ENCODE measurements at regions not wholly inside any gene's neighbourhood (a gene's known extent, or its start where the extent isn't known, plus 50 kb on each side); places are given as distances from the start of the nearest gene placed in this dataset.

DNA sequence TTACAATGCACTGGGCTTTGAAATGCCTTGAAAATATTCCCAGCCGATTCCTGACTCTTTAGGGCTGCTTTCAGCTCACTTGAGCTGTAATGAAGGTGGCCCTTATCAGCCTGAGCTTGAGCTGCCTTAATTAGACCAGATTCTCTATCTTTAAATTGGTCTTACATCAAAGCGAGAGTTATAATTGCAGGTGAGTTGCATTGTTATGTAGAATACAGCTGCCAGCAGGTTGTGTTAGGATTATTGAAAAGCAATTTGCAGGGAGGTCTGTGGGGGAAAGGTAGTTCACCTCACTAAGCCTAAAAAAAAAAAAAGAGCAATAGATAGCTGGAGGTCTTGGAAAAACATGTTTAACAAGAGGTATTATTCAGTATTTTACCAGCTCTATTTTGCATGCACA lies 142.2 kb upstream of the HABP2 start:
- Mint-ChIP-seq H3K27me3 (peaks cover 41 to 65% of the 10 kb centered on the region in 2 donors), H3K4me3 (no peak overlapping the region), H3K4me1 (ENCODE audit: low read depth in 2 of 2) (no peaks in the 10 kb centered on the region), H3K36me3 (ENCODE audit: insufficient read depth) (no peaks in the 10 kb centered on the region), H3K9me3 (no peaks in the 10 kb centered on the region), H3K27ac (no peak overlapping the region)
- DNase-seq (no peak), ATAC-seq (replicated peaks) (no peak)

DNA sequence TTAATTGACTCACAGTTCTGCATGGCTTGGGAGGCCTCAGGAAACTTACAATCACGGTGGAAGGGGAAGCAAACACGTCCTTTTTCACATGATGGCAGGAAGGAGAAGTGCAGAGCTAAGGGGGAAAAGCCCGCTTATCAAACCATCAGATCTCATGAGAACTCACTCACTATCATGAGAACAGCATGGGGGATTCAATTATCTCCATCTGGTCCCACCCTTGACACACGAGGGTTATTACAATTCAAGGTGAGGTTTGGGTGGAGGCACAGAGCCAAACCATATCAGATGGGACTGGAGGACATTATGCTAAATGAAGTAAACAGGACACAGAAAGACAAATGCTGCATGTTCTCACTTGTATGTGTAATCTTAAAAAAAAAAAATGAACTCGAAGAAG lies 141.4 kb upstream of the HABP2 start:
- no peak overlapping the region for H3K27ac Mint-ChIP-seq
- ATAC-seq (replicated peaks) (no peak), DNase-seq (no peak)
- no peaks in the 10 kb centered on the region for H3K9me3 Mint-ChIP-seq
- no peak overlapping the region for H3K4me3 Mint-ChIP-seq
- H3K27me3 Mint-ChIP-seq = peaks cover 43 to 65% of the 10 kb centered on the region in 2 donors
- H3K36me3 Mint-ChIP-seq (ENCODE audit: insufficient read depth) = no peaks in the 10 kb centered on the region
- no peaks in the 10 kb centered on the region for H3K4me1 Mint-ChIP-seq (ENCODE audit: low read depth in 2 of 2)

DNA sequence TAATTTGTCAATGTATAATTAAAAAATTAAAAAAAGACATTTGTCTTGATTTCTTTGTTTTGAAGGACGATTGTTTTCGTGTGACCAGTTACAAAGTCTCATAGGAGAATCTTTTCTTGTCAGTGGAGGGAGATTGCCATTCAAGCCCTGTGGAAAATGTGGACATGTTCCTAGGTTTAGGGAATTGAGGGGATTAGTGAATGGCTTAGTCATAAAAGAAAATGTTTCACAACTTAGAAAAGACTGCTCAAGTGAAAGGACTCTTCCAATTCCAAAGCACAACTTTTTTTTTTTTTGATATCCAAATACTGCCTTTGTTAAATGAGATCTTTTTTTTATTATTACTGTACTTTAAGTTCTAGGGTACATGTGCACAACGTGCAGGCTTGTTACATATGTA lies 140.7 kb upstream of the HABP2 start:
- DNase-seq (no peak), ATAC-seq (replicated peaks) (no peak)
- Mint-ChIP-seq H3K27me3 (peaks cover 48 to 64% of the 10 kb centered on the region in 2 donors), H3K4me1 (ENCODE audit: low read depth in 2 of 2) (no peaks in the 10 kb centered on the region), H3K27ac (no peak overlapping the region), H3K36me3 (ENCODE audit: insufficient read depth) (no peaks in the 10 kb centered on the region), H3K9me3 (no peaks in the 10 kb centered on the region), H3K4me3 (no peak overlapping the region)

DNA sequence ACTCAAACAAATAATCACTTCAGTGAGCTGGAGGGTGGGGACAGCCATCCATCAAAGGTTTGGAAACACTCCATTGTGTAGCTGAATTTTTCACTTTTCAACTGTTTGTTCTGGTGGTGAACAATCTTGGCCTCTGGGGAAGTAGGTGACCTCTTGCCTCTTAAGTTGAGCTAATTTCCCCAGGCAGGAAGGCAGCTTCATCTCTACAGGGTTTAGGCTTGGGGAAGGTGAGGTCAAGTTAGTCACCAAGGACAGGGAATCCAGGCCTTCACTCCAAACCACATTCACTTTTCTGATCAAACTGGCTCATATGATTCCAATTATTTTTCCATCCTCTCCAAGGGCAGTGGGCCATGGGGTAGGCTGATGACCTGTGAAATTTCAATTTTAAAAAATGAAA lies 138.3 kb upstream of the HABP2 start:
- no peak overlapping the region for H3K4me3 Mint-ChIP-seq
- no peaks in the 10 kb centered on the region for H3K4me1 Mint-ChIP-seq (ENCODE audit: low read depth in 2 of 2)
- H3K27ac Mint-ChIP-seq = no peak overlapping the region
- H3K9me3 Mint-ChIP-seq = peaks cover 0 to 3% of the 10 kb centered on the region in 2 donors
- no peaks in the 10 kb centered on the region for H3K36me3 Mint-ChIP-seq (ENCODE audit: insufficient read depth)
- no peak for ATAC-seq (replicated peaks)
- peaks cover 57 to 60% of the 10 kb centered on the region in 2 donors for H3K27me3 Mint-ChIP-seq
- DNase-seq = no peak

DNA sequence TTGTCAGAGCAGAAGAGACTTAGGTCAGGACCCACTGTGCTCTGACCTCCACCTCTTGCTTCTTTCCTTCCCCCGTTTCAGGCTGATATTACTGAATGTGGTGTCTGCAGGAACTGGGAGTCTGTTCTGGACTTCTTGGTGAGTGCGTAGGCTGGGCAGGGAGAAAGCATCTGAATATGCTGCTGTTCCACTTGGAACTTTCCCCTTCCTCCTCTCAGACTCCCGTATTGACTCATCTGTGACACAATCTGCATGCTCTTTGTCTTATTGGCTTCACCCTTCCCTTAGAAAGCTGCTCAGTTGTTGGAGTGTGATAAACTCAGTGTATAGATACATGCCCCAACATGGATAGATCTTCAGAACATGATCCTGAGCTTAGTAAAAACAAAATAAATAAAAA lies 137.6 kb upstream of the HABP2 start:
- DNase-seq (no peak), ATAC-seq (replicated peaks) (no peak)
- Mint-ChIP-seq H3K9me3 (peaks cover 0 to 3% of the 10 kb centered on the region in 2 donors), H3K27ac (no peak overlapping the region), H3K4me1 (ENCODE audit: low read depth in 2 of 2) (no peaks in the 10 kb centered on the region), H3K36me3 (ENCODE audit: insufficient read depth) (no peaks in the 10 kb centered on the region), H3K4me3 (no peak overlapping the region), H3K27me3 (peaks cover 53 to 54% of the 10 kb centered on the region in 2 donors)

DNA sequence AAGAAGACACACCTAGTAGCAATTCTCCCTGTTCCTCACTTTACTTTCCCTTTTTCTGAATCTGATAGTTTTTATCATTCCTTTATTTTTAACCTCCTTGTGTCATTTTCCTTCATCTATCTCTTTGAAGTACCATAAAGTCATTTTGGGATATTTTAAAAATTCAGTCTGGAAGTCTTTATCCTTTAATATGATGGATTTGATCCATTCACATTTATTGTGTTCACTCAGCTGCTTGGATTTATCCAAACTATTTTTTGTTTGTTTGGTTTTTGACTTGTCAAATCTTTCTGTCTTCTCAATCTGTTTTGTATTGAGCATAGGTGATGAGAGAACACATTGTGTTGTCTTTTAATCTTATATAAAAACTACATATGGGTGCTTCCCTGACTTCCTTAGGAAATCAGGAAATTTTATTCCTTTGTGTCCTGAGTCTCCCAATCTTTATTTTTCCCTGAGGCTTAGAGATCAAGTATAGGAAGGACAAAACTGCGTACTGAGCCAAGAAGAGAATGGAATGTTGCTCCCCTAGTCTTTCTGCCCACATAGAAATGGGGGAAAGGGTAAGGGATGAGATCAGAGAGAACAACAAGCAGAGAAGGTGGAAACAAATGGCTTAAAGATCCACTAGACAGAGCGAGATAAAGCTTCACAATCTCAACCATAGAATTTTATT lies 132.7 kb upstream of the HABP2 start:
- no peaks in the 10 kb centered on the region for H3K4me1 Mint-ChIP-seq (ENCODE audit: low read depth in 2 of 2)
- no peak overlapping the region for H3K27ac Mint-ChIP-seq
- H3K27me3 Mint-ChIP-seq = peaks cover 69 to 70% of the 10 kb centered on the region in 2 donors
- no peak for DNase-seq
- H3K36me3 Mint-ChIP-seq (ENCODE audit: insufficient read depth) = no peaks in the 10 kb centered on the region
- no peak for ATAC-seq (replicated peaks)
- peaks cover 0 to 3% of the 10 kb centered on the region in 2 donors for H3K9me3 Mint-ChIP-seq
- H3K4me3 Mint-ChIP-seq = no peak overlapping the region

DNA sequence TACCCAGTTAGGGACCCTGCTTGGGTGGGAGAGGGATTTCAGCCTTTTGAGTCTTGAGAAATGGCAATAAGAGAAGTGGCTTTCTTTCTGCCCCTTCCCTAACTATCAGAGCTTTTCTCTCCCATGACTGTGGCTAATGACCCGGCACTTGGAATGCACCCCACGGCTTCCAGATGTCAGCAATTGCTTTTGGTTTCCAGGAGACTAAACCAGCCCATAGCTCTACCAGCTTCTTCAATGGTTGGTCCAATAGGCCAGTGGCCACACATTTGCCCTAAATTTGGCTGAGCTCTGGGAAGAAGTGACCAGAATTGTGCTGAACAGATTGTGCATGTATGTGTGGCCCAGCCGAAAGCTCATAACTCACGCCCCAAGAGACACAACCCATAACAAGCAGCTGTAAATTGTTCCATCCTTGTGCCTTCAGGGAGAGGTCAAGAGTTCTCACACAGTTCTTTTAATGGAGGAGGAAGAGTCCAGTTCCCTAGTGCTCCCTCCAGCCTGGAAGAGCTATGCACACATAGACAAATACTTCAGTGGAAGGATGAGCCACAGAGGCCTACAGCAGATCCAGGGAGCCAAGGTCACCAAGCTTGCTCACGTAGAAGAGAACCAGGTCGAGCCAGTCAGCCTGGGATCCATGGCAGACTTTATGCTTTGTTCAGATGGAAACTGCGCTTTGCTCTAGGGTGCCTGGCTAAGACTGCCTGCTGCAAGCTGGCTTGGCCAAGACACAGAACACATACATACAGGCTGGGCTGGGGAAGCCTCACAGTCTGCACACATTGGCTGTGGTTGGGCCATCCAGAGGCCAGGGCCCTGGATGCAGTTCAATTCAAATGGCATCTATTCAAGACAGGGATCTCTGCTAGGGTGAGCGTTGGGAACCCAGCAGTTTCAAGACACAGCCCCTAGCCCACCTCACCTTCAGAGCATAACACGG lies 131.8 kb upstream of the HABP2 start:
- H3K27ac Mint-ChIP-seq = no peak overlapping the region
- ATAC-seq (replicated peaks) = no peak
- no peaks in the 10 kb centered on the region for H3K36me3 Mint-ChIP-seq (ENCODE audit: insufficient read depth)

DNA sequence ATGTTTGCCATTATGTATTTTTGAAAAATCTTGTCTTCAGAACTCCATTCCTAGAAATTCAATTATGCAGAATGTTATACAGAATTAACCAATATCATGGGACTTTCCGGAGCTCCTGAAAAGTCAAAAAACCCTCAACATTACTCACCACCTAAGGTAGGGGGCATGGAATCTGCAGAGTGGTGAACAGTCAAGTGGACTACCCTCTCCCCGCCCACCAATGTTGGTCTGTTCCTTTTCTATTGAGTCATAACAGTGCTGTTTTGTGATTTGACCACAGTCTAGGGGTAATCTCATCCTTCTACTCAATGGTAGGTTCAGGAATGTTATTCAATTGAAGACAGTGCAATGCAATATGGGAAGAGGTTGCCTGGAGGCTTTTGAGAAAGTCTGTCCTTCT lies 130.5 kb upstream of the HABP2 start:
- no peak for ATAC-seq (replicated peaks)
- DNase-seq = no peak
- H3K4me1 Mint-ChIP-seq (ENCODE audit: low read depth in 2 of 2) = no peaks in the 10 kb centered on the region
- H3K27me3 Mint-ChIP-seq = peaks cover 49 to 55% of the 10 kb centered on the region in 2 donors
- H3K4me3 Mint-ChIP-seq = no peak overlapping the region
- H3K36me3 Mint-ChIP-seq (ENCODE audit: insufficient read depth) = no peaks in the 10 kb centered on the region
- no peak overlapping the region for H3K27ac Mint-ChIP-seq
- peaks cover 0 to 3% of the 10 kb centered on the region in 2 donors for H3K9me3 Mint-ChIP-seq

More for the DNA sequence above, 131.8 kb upstream of the HABP2 start:
- no peak for DNase-seq
- Mint-ChIP-seq H3K27me3 (peaks cover 61 to 62% of the 10 kb centered on the region in 2 donors), H3K9me3 (peaks cover 0 to 3% of the 10 kb centered on the region in 2 donors), H3K4me3 (no peak overlapping the region), H3K4me1 (ENCODE audit: low read depth in 2 of 2) (no peaks in the 10 kb centered on the region)

DNA sequence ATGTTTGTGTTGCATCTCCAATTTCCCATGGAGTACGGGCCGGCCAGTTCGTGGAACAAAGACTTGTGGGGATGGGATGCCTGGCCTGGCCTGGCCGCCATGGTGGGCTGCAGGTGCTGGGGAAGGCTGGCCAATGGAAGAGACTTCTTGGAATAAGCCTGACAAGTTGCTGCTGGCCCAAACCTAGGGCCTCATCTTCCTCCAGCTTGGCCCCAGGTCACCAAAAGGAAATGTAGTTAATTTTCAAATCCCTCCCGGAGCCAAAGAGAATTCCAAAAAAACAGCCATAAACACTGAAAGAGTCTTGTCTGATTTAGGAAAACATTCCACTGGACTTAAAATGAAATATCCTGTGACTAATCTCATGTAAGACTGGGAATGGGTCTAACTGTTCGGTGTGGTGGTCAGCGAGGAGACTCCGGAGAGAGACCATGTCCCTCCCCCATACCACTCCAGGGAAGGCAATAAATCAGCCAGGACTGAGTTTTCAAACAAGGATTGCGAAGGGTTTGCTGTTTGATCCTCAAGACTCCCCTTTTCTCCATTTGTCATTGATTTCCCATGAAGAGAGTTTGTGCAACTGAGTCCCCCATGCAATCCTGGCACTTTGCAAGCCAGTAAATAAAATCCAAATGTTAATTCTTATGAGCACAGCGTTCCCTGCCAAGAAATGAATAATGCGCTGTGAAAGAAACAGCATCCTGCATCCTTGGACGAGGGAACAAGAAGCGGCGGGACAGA lies 128.7 kb upstream of the HABP2 start:
- ATAC-seq (replicated peaks) (no peak), DNase-seq (no peak)
- Mint-ChIP-seq H3K36me3 (ENCODE audit: insufficient read depth) (no peaks in the 10 kb centered on the region), H3K4me3 (no peak overlapping the region), H3K27ac (no peak overlapping the region), H3K9me3 (no peaks in the 10 kb centered on the region), H3K27me3 (peaks cover 35 to 41% of the 10 kb centered on the region in 2 donors), H3K4me1 (ENCODE audit: low read depth in 2 of 2) (no peaks in the 10 kb centered on the region)

DNA sequence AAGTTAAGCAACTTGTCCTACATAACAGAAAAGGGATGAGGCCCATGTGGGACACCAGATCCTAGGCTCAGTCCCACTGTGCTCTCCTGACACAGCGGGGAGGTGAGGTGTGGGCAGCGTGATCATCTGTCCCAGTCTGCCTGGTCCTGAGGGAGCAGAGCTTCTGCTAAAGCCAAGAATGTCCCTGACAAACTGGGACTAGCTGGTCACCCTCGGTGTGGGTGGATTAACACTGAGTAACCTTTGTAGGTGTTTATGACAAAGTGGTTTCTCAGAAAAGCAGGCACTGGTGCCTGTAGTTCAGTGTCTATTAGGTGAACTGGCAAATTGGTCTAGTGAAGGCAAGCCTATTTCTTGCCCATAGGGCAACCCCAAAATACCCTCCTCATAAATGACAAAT lies 127.8 kb upstream of the HABP2 start:
- H3K4me1 Mint-ChIP-seq (ENCODE audit: low read depth in 2 of 2) = no peaks in the 10 kb centered on the region
- DNase-seq = no peak
- no peak overlapping the region for H3K4me3 Mint-ChIP-seq
- no peak for ATAC-seq (replicated peaks)
- H3K27ac Mint-ChIP-seq = no peak overlapping the region
- no peaks in the 10 kb centered on the region for H3K9me3 Mint-ChIP-seq
- H3K36me3 Mint-ChIP-seq (ENCODE audit: insufficient read depth) = no peaks in the 10 kb centered on the region
- H3K27me3 Mint-ChIP-seq = peaks cover 35 to 38% of the 10 kb centered on the region in 2 donors

DNA sequence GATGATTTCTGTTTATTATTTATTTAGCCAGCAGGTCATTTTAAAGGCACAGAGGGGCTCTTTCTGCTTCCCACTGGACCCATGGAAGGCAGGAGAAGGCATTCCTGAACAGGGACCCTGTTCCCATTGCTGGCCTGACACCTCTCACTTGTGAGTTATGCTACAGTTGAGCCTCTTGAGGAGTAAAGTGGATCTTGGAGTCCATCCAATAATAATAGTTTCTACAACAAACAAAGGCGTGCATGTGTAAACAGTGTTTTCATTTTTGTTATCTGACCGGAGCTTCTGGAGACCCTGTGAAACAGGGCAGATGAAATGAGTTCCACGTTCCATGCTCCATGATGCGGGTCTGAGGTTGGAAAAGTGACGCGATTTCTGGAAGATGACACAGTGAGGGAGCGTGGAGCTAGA lies 127.3 kb upstream of the HABP2 start:
- H3K27me3 Mint-ChIP-seq = peaks cover 35 to 42% of the 10 kb centered on the region in 2 donors

DNA sequence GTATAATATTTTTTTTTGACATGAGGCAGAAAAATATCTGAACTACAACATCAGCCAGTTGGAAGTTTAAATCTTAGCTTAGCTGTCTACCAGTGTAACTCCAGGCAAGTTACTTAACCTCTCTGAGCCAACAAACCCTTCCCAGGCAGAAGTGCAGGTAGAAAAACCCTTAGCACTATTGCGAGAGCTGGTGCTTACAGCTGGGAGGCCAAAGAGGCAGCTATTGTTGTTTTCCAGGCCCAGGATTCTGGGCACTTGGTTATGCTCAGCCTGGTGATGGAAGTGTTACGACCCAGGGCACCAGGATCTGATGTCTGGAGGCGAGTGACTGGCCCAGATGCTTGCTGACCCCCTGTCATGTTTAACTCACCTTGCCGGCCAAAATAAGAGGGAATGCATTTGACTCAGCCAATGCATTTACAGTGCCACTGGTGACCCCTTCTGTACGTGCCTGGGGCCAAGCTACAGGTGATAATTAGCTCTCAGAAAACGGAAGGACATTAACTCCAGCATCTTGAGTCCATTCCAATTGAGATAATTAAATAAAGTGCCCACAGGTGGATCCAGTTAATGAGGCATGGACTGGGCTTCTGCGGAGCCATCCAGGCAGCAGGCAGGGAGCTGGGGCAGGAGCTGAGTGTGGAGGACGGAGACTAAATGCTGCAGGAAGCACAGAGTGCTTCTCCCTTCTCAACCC lies 126.5 kb upstream of the HABP2 start:
- DNase-seq = no peak
- Mint-ChIP-seq H3K4me3 (no peak overlapping the region), H3K4me1 (ENCODE audit: low read depth in 2 of 2) (no peaks in the 10 kb centered on the region), H3K27ac (no peak overlapping the region), H3K27me3 (peaks cover 34 to 44% of the 10 kb centered on the region in 2 donors), H3K9me3 (no peaks in the 10 kb centered on the region), H3K36me3 (ENCODE audit: insufficient read depth) (no peaks in the 10 kb centered on the region)
- no peak for ATAC-seq (replicated peaks)

More for the DNA sequence above, 127.3 kb upstream of the HABP2 start:
- Mint-ChIP-seq H3K36me3 (ENCODE audit: insufficient read depth) (no peaks in the 10 kb centered on the region), H3K4me3 (no peak overlapping the region), H3K27ac (no peak overlapping the region), H3K9me3 (no peaks in the 10 kb centered on the region), H3K4me1 (ENCODE audit: low read depth in 2 of 2) (no peaks in the 10 kb centered on the region)
- no peak for ATAC-seq (replicated peaks)
- DNase-seq = no peak

DNA sequence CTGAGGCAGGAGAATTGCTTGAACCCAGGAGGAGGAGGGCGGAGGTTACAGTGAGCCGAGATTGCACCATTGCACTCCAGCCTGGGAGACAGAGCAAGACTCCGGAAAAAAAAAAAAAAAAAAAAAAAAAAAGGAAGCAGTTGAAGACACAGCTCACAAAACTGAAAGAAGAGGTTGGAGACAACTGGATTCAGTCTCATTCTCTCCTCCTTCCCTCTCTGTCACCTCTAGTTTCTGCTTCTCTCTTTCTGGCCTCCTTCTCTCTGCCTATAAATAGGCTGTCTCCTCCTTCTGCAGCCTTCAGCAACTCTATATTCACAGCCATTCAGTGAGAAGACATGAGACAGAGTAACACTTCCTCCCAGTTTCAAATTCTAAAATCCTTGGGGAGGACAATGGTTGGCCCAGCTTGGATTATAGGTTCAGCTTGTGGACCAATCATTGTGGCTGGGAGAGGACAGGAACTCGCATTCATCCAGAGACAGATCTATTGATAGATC lies 125.6 kb upstream of the HABP2 start:
- ATAC-seq (replicated peaks) (no peak), DNase-seq (no peak)
- H3K27ac Mint-ChIP-seq = no peak overlapping the region
- H3K4me1 Mint-ChIP-seq (ENCODE audit: low read depth in 2 of 2) = no peaks in the 10 kb centered on the region
- no peak overlapping the region for H3K4me3 Mint-ChIP-seq
- peaks cover 29 to 35% of the 10 kb centered on the region in 2 donors for H3K27me3 Mint-ChIP-seq
- H3K9me3 Mint-ChIP-seq = no peaks in the 10 kb centered on the region
- no peaks in the 10 kb centered on the region for H3K36me3 Mint-ChIP-seq (ENCODE audit: insufficient read depth)
